PFSK-1 (cell line): ENCODE measurements at regions not wholly inside any gene's neighbourhood (a gene's known extent, or its start where the extent isn't known, plus 50 kb on each side); places are given as distances from the start of the nearest gene placed in this dataset.

Source experiments
- POLR2AphosphoS5 ChIP-seq: IDR thresholded peaks from 2 replicates; pipeline ENCODE4 v1.6.1; 2012; ENCODE audit warnings: low read depth, mild to moderate bottlenecking, control low read depth, low read length, moderate library complexity
- REST ChIP-seq, 2 experiments: IDR thresholded peaks; 2 replicates each; pipeline versions ENCODE4 v1.6.1 to v1.8.0; 2011 to 2012; ENCODE audit warnings: low read depth in 2 of 2, low read length in 2 of 2, control low read depth in 1 of 2, inconsistent platforms in 1 of 2, mild to moderate bottlenecking in 1 of 2, moderate library complexity in 1 of 2; ENCODE audit not compliant: insufficient read depth in 1 of 2
- SIN3A ChIP-seq: IDR thresholded peaks from 2 replicates; pipeline ENCODE4 v1.6.1; 2012; ENCODE audit warnings: mild to moderate bottlenecking, low read length, moderate library complexity, borderline replicate concordance; ENCODE audit not compliant: insufficient read depth
- TAF1 ChIP-seq: IDR thresholded peaks from 2 replicates; pipeline ENCODE4 v1.6.1; 2012; ENCODE audit warnings: low read length, control low read depth, borderline replicate concordance; ENCODE audit not compliant: insufficient read depth

GRCh38 chr4:32031026-32031425, 1310.9 kb downstream of the PCDH7 start:
- TF ChIP-seq POLR2AphosphoS5 = no peak
- no peak for TF ChIP-seq REST (IDR thresholded peaks at IDR 0.05; ENCODE audit: insufficient read depth in 1 of 2, low read depth in 2 of 2, low read length in 2 of 2)
- no peak for TF ChIP-seq SIN3A
- TF ChIP-seq TAF1 = no peak
